Endothelial cell of umbilical vein (primary cell): ENCODE measurements at regions not wholly inside any gene's neighbourhood (a gene's known extent, or its start where the extent isn't known, plus 50 kb on each side); places are given as distances from the start of the nearest gene placed in this dataset.
A peak's percentile ranks its signal among the peaks of the same experiment; 100 is the strongest.

Source experiments
- BruUV-seq: library from RNA; stranded (reverse); fragments of 400-500 nt; replicated peaks from 2 replicates; lab custom pipeline; 2021; lab: Mats Ljungman, UMichigan
- CTCF ChIA-PET: fragments of 300-600, 350-600 bp; sonication (Branson Sonifier 250); formaldehyde crosslinking; loops from one replicate; lab custom pipeline; 2021; ENCODE audit warnings: antibody characterized with exemption, inconsistent platforms; lab: Charles Lee
- POLR2A ChIA-PET: fragments of 300-600, 350-600 bp; sonication (Branson Sonifier 250); formaldehyde crosslinking; loops from one replicate; lab custom pipeline; 2021; ENCODE audit warnings: antibody characterized with exemption, inconsistent platforms; lab: Charles Lee
- DNase-seq: peaks from one replicate; pipeline ENCODE4 v3.0.0-alpha.2; 2011; ENCODE audit warnings: low read depth, low spot score
- FAIRE-seq: peaks from 2 replicates; lab custom pipeline; 2011; peaks lifted over from hg19 to GRCh38; lab: Jason Lieb, UNC
- H2AFZ ChIP-seq: 2 replicates; pipeline ENCODE4 v1.6.0; 2012; ENCODE audit warnings: low read depth, low read length, control low read depth, inconsistent platforms
- H3K27ac ChIP-seq: 2 replicates; pipeline ENCODE4 v1.5.1; 2011; ENCODE audit warnings: low read depth, mild to moderate bottlenecking, control low read depth, low read length, moderate library complexity; ENCODE audit not compliant: insufficient read depth
- H3K27me3 ChIP-seq, 2 experiments: 2 replicates each; pipeline versions ENCODE4 v1.6.0 to v1.6.1; 2011; ENCODE audit warnings: low read length in 2 of 2, mixed read lengths in 1 of 2; ENCODE audit not compliant: control insufficient read depth in 2 of 2, insufficient read depth in 2 of 2
- H3K36me3 ChIP-seq, 2 experiments: 2 replicates in 1 of 2; 3 replicates in 1 of 2; pipeline ENCODE4 v1.5.1; 2011; ENCODE audit warnings: low read length in 2 of 2, mild to moderate bottlenecking in 1 of 2, moderate library complexity in 1 of 2; ENCODE audit not compliant: control insufficient read depth in 2 of 2, insufficient read depth in 2 of 2; ENCODE audit errors: extremely low read depth in 1 of 2
- H3K4me1 ChIP-seq: 3 replicates; pipeline ENCODE4 v1.5.1; 2011; ENCODE audit warnings: mild to moderate bottlenecking, low read length; ENCODE audit not compliant: control insufficient read depth, insufficient read depth; ENCODE audit errors: extremely low read depth
- H3K4me2 ChIP-seq: 2 replicates; pipeline ENCODE4 v1.6.1; 2011; ENCODE audit warnings: low read length, control low read depth, mixed read lengths; ENCODE audit not compliant: insufficient read depth
- H3K4me3 ChIP-seq, 3 experiments: fragments of 200-600 bp in 1 of 3; sonication (generic), shearing (Covaris generic) in 1 of 3; replicated peaks in 1 of 3; 2 replicates each; pipeline ENCODE4 v1.5.1; 2011 to 2016; ENCODE audit warnings: control low read depth in 3 of 3, low read length in 3 of 3, mild to moderate bottlenecking in 2 of 3, inconsistent platforms in 1 of 3, low read depth in 1 of 3, moderate library complexity in 1 of 3; ENCODE audit not compliant: insufficient read depth in 1 of 3
- H3K79me2 ChIP-seq: 2 replicates; pipeline ENCODE4 v1.6.0; 2012; ENCODE audit warnings: low read length, inconsistent platforms; ENCODE audit not compliant: control insufficient read depth, insufficient read depth
- H3K9ac ChIP-seq: replicated peaks from 2 replicates; pipeline ENCODE3; 2011; ENCODE audit warnings: low read length, control low read depth; ENCODE audit not compliant: insufficient read depth; ENCODE audit errors: extremely low read depth
- H3K9me1 ChIP-seq: replicated peaks from 3 replicates; pipeline ENCODE4 v1.6.0; 2011; ENCODE audit warnings: mild to moderate bottlenecking, low read length; ENCODE audit not compliant: control insufficient read depth, insufficient read depth; ENCODE audit errors: extremely low read depth
- H3K9me3 ChIP-seq: replicated peaks from 2 replicates; pipeline ENCODE4 v1.5.1; 2012; ENCODE audit warnings: low read length, inconsistent platforms; ENCODE audit not compliant: control insufficient read depth, insufficient read depth
- H4K20me1 ChIP-seq: replicated peaks from 2 replicates; pipeline ENCODE3; 2011; ENCODE audit warnings: mild to moderate bottlenecking, low read length; ENCODE audit not compliant: control insufficient read depth, insufficient read depth; ENCODE audit errors: extremely low read depth
- EZH2 ChIP-seq: IDR thresholded peaks from 2 replicates; pipeline ENCODE4 v1.6.1; 2012; ENCODE audit warnings: borderline replicate concordance, low read depth, mild to moderate bottlenecking, moderate library complexity, low read length, inconsistent platforms; ENCODE audit not compliant: severe bottlenecking
- FOS ChIP-seq: IDR thresholded peaks from 2 replicates; pipeline ENCODE4 v1.6.1; 2011; ENCODE audit warnings: mild to moderate bottlenecking, low read length, moderate library complexity, borderline replicate concordance; ENCODE audit not compliant: insufficient read depth
- GATA2 ChIP-seq: IDR thresholded peaks from 2 replicates; pipeline ENCODE4 v1.7.0; 2011; ENCODE audit warnings: low read depth, mild to moderate bottlenecking, moderate library complexity, mixed read lengths, low read length; ENCODE audit not compliant: insufficient read length, insufficient read depth
- JUN ChIP-seq: IDR thresholded peaks from 2 replicates; pipeline ENCODE4 v1.6.1; 2011; ENCODE audit warnings: borderline replicate concordance, low read depth; ENCODE audit not compliant: insufficient read length, insufficient read depth
- MYC ChIP-seq: IDR thresholded peaks from one replicate; pipeline ENCODE4 v1.6.1; 2011; ENCODE audit warnings: mild to moderate bottlenecking, low read depth, low read length
- POLR2A ChIP-seq: IDR thresholded peaks from 2 replicates; pipeline ENCODE4 v1.6.1; 2012; ENCODE audit warnings: low read depth, mild to moderate bottlenecking, control low read depth, low read length
- POLR2AphosphoS5 ChIP-seq: IDR thresholded peaks from 2 replicates; pipeline ENCODE4 v1.6.1; 2012; ENCODE audit warnings: low read depth, mild to moderate bottlenecking, control low read depth, low read length, moderate library complexity; ENCODE audit not compliant: insufficient read depth
- dilution Hi-C: fragments of 300-500 bp; cut with MboI; formaldehyde crosslinking; loops from one replicate; pipeline ENCODE4 v1.15.0; 2019; ENCODE audit warnings: low sequenced_read_pairs; ENCODE audit not compliant: extremely low pct_ligation_motif_present
- intact Hi-C: fragments of 100-400 bp; cut with micrococcal nuclease; formaldehyde crosslinking; loops from one replicate; pipeline ENCODE4 v1.10.0; 2022
- TF ChIP-seq, protein P1 (sequence below), 2 donors: IDR thresholded peaks; 1 replicate in 1 of 2; 2 replicates in 1 of 2; pipeline ENCODE4 v1.5.1; 2011; ENCODE audit warnings: low read length in 2 of 2, mild to moderate bottlenecking in 2 of 2, moderate library complexity in 2 of 2, control low read depth in 1 of 2, inconsistent platforms in 1 of 2, low read depth in 1 of 2; ENCODE audit not compliant: insufficient read depth in 1 of 2; ENCODE audit errors: extremely low read depth in 1 of 2
- TF ChIP-seq, protein P2 (sequence below): IDR thresholded peaks from 2 replicates; pipeline ENCODE4 v1.6.1; 2011; ENCODE audit not compliant: insufficient read depth, insufficient read length

DNA sequence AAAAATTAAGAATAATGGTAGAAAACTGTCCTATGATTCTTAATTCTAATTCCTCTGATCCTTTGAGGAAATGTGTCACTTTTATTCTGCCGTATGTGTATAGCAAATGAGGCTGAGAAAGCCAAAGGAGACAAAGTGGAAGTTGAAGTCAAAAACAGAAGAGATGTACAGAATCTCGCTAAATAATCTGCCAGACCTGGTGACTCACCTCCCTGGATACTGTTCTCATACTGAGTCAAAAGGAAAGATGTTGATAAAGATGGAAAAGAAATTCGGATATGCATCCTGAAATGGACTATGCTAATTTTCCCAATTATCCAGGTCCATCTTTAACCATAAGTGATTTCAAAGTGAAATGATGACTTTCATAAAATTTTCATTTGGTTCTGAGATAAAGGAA lies 92.5 kb downstream of the DUSP6 start:
- H3K9me3 ChIP-seq, result no peaks in the 10 kb centered on the region
- H4K20me1 ChIP-seq, result no peaks in the 10 kb centered on the region
- H3K27me3 ChIP-seq, result no peaks in the 10 kb centered on the region
- BruUV-seq, result no TSS peak
- H3K79me2 ChIP-seq, result no peaks in the 10 kb centered on the region
- CTCF ChIA-PET, result interaction anchor here (0.9 kb wide), 1 partner anchor 10 kb away, joined by 3 read pairs; no protein-coding TSS in a partner anchor
- no peak overlapping the region for H3K4me2 ChIP-seq
- H3K9me1 ChIP-seq, result no peaks in the 10 kb centered on the region
- intact Hi-C loops, result loop anchor here (5.0 kb wide), 1 partner anchor 42 kb away; no protein-coding TSS in a partner anchor
- H3K27ac ChIP-seq, result no peak overlapping the region
- TF ChIP-seq GATA2, result peak; percentile 64
- TF ChIP-seq FOS, result peak; percentile 79
- TF ChIP-seq, protein P1, sequence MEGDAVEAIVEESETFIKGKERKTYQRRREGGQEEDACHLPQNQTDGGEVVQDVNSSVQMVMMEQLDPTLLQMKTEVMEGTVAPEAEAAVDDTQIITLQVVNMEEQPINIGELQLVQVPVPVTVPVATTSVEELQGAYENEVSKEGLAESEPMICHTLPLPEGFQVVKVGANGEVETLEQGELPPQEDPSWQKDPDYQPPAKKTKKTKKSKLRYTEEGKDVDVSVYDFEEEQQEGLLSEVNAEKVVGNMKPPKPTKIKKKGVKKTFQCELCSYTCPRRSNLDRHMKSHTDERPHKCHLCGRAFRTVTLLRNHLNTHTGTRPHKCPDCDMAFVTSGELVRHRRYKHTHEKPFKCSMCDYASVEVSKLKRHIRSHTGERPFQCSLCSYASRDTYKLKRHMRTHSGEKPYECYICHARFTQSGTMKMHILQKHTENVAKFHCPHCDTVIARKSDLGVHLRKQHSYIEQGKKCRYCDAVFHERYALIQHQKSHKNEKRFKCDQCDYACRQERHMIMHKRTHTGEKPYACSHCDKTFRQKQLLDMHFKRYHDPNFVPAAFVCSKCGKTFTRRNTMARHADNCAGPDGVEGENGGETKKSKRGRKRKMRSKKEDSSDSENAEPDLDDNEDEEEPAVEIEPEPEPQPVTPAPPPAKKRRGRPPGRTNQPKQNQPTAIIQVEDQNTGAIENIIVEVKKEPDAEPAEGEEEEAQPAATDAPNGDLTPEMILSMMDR (IDR thresholded peaks at IDR 0.05; ENCODE audit: extremely low read depth in 1 of 2, insufficient read depth in 1 of 2, low read depth in 1 of 2, low read length in 2 of 2), result no peak
- no peak overlapping the region for H2AFZ ChIP-seq
- dilution Hi-C loops, result no loop called here
- H3K36me3 ChIP-seq, result no peaks in the 10 kb centered on the region
- no peak overlapping the region for H3K9ac ChIP-seq
- POLR2A ChIA-PET, result no interaction called here
- H3K4me1 ChIP-seq, result peaks cover 6% of the 10 kb centered on the region
- DNase-seq (no peak), FAIRE-seq (no peak)
- no peak overlapping the region for H3K4me3 ChIP-seq

DNA sequence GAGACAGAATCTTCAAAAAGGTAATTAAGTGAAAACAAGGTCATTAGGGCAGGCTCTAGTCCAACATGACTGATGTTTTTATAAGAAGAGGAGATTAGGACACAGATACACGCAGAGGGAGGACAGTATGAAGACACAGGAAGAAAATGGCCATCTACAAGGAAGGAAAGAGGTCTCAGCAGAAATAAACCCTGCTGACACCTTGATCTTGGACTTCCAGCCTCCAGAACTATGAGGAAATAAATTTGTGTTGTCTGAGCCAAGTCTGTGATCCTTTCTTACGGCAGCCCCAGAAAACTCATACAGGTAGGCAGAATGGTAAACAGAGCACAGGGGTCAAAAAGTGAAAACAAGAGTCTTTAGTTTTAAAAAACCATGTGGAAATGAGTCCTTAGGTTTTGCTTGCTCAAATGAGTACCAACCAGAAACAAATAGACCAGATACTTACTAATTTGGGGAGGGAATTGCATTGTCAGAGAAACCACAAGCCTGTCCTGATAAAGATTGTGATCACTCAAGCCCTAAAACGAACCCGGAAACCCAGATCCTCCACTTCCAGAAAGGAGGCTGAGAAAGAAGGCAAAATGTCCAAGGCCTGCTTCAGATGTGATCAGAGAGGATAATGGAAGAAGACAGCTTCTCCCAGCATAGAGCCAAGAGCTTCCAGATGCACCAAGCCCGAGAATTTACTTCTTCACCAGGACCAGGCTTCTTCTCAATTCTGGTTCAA lies 93.9 kb downstream of the DUSP6 start:
- Histone ChIP-seq H3K4me2 (no peak overlapping the region), H3K27ac (no peak overlapping the region), H3K9ac (no peak overlapping the region), H4K20me1 (no peaks in the 10 kb centered on the region), H3K9me3 (no peaks in the 10 kb centered on the region), H3K4me3 (no peak overlapping the region), H2AFZ (no peak overlapping the region), H3K79me2 (no peaks in the 10 kb centered on the region), H3K9me1 (no peaks in the 10 kb centered on the region), H3K27me3 (no peaks in the 10 kb centered on the region), H3K4me1 (peaks cover 6% of the 10 kb centered on the region), H3K36me3 (no peaks in the 10 kb centered on the region)
- no peak for FAIRE-seq
- no TSS peak for BruUV-seq
- TF ChIP-seq EZH2 (no peak), POLR2A (no peak), GATA2 (no peak), JUN (no peak), POLR2AphosphoS5 (no peak), MYC (no peak), FOS (no peak)
- TF ChIP-seq, protein P2, sequence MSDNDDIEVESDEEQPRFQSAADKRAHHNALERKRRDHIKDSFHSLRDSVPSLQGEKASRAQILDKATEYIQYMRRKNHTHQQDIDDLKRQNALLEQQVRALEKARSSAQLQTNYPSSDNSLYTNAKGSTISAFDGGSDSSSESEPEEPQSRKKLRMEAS, result no peak
- TF ChIP-seq, protein P1 (IDR thresholded peaks at IDR 0.05; ENCODE audit: extremely low read depth in 1 of 2, insufficient read depth in 1 of 2, low read depth in 1 of 2, low read length in 2 of 2), result no peak
- dilution Hi-C loops (no loop called here), intact Hi-C loops (no loop called here)
- ChIA-PET POLR2A (no interaction called here), CTCF (interaction anchor here (1.1 kb wide), 1 partner anchor 27 kb away, joined by 3 read pairs; no protein-coding TSS in a partner anchor)
- no peak for DNase-seq
